RCC 7860 (cell line): ENCODE measurements at regions not wholly inside any gene's neighbourhood (a gene's known extent, or its start where the extent isn't known, plus 50 kb on each side); places are given as distances from the start of the nearest gene placed in this dataset.

ENCODE experiments used
- DNase-seq: peaks from one replicate; pipeline ENCODE4 v3.0.0-alpha.2; 2015; ENCODE audit warnings: low spot score
- FAIRE-seq: peaks from 2 replicates; lab custom pipeline; 2012; peaks lifted over from hg19 to GRCh38; lab: Jason Lieb, UNC

- DNase-seq (no peak), FAIRE-seq (no peak)
Measured at GRCh38 chr14:82112210-82112839, 578.7 kb upstream of the SEL1L start.

GRCh38 chr14:82113007-82113406 is 579.4 kb upstream of the SEL1L start:
- no peak for FAIRE-seq
- no peak for DNase-seq

GRCh38 chr14:82113710-82114109 is 580.1 kb upstream of the SEL1L start:
- FAIRE-seq (no peak), DNase-seq (no peak)

- no peak for FAIRE-seq
Measured at GRCh38 chr14:82116721-82117120, 583.1 kb upstream of the SEL1L start.

GRCh38 chr14:82122655-82123054 is 589.0 kb upstream of the SEL1L start:
- FAIRE-seq (no peak), DNase-seq (no peak)

More at GRCh38 chr14:82116721-82117120, 583.1 kb upstream of the SEL1L start:
- DNase-seq: no peak

GRCh38 chr14:82124511-82124910 is 590.9 kb upstream of the SEL1L start:
- no peak for DNase-seq
- FAIRE-seq: no peak

GRCh38 chr14:82126006-82126405 is 592.4 kb upstream of the SEL1L start:
- DNase-seq (no peak), FAIRE-seq (no peak)

GRCh38 chr14:82134411-82134810 is 600.8 kb upstream of the SEL1L start:
- FAIRE-seq (no peak), DNase-seq (no peak)

GRCh38 chr14:82138431-82138830 is 604.8 kb upstream of the SEL1L start:
- no peak for DNase-seq
- no peak for FAIRE-seq

- DNase-seq (no peak), FAIRE-seq (no peak)
Measured at GRCh38 chr14:82146846-82147245, 613.2 kb upstream of the SEL1L start.

- DNase-seq (no peak), FAIRE-seq (no peak)
Measured at GRCh38 chr14:82153689-82154088, 620.0 kb upstream of the SEL1L start.

GRCh38 chr14:82159624-82160023 is 626.0 kb upstream of the SEL1L start:
- FAIRE-seq (no peak), DNase-seq (no peak)

- DNase-seq: no peak
- FAIRE-seq: no peak
Measured at GRCh38 chr14:82180139-82180538, 646.5 kb upstream of the SEL1L start.

- FAIRE-seq (no peak), DNase-seq (no peak)
Measured at GRCh38 chr14:82182646-82183045, 649.0 kb upstream of the SEL1L start.

GRCh38 chr14:82190742-82191141 is 657.1 kb upstream of the SEL1L start:
- no peak for DNase-seq
- no peak for FAIRE-seq

- no peak for FAIRE-seq
- no peak for DNase-seq
Measured at GRCh38 chr14:82192387-82192786, 658.7 kb upstream of the SEL1L start.

- FAIRE-seq (no peak), DNase-seq (no peak)
Measured at GRCh38 chr14:82223276-82223675, 689.6 kb upstream of the SEL1L start.

GRCh38 chr14:82224610-82225009 is 691.0 kb upstream of the SEL1L start:
- DNase-seq (no peak), FAIRE-seq (no peak)

GRCh38 chr14:82230748-82231147 is 697.1 kb upstream of the SEL1L start:
- DNase-seq: no peak
- no peak for FAIRE-seq

- DNase-seq (no peak), FAIRE-seq (no peak)
Measured at GRCh38 chr14:82238649-82239048, 705.0 kb upstream of the SEL1L start.

GRCh38 chr14:82239223-82239622 is 705.6 kb upstream of the SEL1L start:
- no peak for DNase-seq
- FAIRE-seq: no peak

GRCh38 chr14:82244791-82245190 is 711.1 kb upstream of the SEL1L start:
- no peak for FAIRE-seq

GRCh38 chr14:82251494-82251893 is 717.8 kb upstream of the SEL1L start:
- no peak for FAIRE-seq

More at GRCh38 chr14:82244791-82245190, 711.1 kb upstream of the SEL1L start:
- DNase-seq: no peak

More at GRCh38 chr14:82251494-82251893, 717.8 kb upstream of the SEL1L start:
- no peak for DNase-seq
